ENCODE measurements at regions not wholly inside any gene's neighbourhood (a gene's known extent, or its start where the extent isn't known, plus 50 kb on each side); places are given as distances from the start of the nearest gene placed in this dataset.

- no peak for DNase-seq
Measured at GRCh38 chr1:208866386-208866955, 622.3 kb upstream of the PLXNA2 start.

GRCh38 chr1:208868554-208868953 lies 624.4 kb upstream of the PLXNA2 start:
- DNase-seq: no peak

- no peak for DNase-seq
Measured at GRCh38 chr1:208874915-208875314, 630.7 kb upstream of the PLXNA2 start.

DNA sequence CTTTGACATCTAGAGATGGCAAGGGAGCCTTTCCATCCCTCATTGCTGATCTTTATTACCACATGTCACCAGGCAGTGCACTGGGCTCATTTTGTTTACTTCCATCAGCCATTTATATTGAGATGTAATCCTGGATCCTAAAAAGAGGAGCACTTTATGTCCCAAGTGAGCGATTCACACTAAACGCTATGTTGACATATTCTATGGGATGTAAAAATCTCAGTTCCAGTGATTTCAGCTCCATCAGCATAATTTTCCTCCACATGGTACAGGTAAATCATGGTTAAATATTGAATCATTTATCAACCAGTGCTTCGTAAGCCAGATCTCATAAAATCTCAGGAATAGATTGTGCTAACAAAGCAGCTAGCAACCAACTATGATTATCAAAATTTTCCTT lies 634.8 kb upstream of the PLXNA2 start:
- no peak for DNase-seq

- no peak for DNase-seq
Measured at GRCh38 chr1:208880433-208881100, 636.4 kb upstream of the PLXNA2 start.

GRCh38 chr1:208885060-208885459 lies 640.9 kb upstream of the PLXNA2 start:
- no peak for DNase-seq

DNA sequence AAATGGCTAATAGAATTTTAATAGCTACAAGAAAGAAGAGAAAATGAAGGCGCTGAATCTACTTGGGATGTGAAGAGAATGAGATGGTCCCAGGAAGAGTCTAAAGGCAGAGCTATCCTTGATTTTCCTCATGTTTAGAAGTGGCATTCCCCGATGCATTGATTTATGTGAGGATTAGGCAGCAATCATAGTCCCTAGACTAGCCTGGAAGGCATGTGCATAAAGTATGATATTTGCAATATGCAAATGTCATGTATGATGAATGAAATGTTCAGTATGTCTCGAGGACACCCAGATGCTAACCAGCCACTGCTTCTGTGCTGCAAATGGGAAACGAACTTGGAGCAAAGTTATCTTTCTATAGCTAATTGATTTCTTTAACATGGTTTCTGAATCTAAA lies 641.5 kb upstream of the PLXNA2 start:
- DNase-seq: no peak

- no peak for DNase-seq
Measured at GRCh38 chr1:208888376-208888775, 644.2 kb upstream of the PLXNA2 start.

- DNase-seq: no peak
Measured at GRCh38 chr1:208892147-208892546, 648.0 kb upstream of the PLXNA2 start.

- no peak for DNase-seq
Measured at GRCh38 chr1:208893251-208893650, 649.1 kb upstream of the PLXNA2 start.

DNA sequence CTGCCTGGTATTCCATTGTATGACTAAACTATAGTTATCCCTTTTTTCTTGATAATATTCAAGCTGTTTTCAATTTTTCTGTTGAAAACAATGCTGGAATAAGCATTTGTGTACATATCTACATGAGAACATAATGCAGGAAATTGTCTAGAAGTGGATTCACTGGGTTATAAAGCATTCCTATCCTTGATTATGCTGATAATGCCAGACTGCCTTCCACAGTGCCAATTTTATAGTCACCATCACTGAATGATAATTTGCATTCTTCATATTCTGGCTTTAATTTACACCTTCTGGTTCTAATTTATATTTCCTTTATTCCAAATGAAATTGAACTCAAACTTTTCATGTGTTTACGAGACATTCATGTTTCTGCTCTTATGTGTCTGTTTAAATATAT lies 651.0 kb upstream of the PLXNA2 start:
- DNase-seq: no peak

DNA sequence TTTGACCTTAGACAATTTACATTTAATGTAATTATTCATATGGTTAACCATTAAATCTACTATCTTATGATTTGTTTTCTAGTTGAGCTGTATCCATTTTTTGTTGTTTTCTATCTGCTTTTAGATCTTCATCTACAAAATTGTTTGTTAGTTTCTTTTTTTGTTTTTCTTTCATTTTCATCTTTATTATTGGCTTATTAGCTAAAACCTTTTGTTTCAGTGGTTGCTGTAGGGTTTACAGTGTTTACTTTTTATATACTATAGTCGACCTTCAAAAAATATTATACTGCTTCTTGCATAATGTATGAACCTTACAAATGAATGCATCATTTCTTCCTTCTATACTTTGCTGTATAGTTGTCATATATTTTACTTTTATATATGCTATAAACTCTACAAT lies 651.6 kb upstream of the PLXNA2 start:
- no peak for DNase-seq

- no peak for DNase-seq
Measured at GRCh38 chr1:208896768-208897167, 652.6 kb upstream of the PLXNA2 start.

DNA sequence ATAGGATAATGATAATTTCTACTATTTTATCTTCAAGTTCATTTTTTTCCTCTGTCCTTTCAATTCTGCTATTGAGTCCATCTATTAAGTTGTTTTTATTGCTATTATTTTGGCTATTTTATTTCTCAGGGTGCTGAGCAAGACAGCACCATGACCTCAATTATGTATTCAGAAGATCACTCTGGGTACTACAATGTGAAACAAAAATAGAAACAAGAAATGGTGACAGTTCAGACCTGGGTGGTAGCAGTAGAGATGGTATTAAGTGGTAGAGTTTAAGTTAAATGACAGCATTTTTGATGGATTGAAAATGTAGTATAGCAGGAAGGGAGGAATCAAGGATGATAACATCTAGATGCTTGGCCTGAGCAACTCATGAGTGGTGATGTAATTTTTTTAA lies 655.3 kb upstream of the PLXNA2 start:
- no peak for DNase-seq

- DNase-seq: no peak
Measured at GRCh38 chr1:208903251-208903905, 659.2 kb upstream of the PLXNA2 start.

DNA sequence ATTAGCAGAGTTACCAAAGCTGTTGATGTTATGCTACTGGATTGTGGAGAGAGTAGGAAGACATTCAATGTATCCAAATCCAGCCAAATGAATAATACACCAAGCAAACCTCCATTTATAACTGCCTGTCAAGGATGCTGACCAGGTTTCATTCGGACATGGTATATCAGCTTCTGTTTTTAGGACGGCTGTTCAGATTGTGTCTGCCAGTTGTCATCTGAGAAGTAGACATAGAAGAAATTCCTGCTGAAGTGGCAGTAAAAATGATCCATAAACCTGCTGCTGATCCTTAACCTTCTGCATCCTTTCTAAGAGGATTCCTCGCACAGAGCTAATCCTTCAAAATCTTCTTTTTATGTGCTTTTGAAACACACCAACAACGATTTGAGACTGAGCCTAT lies 663.6 kb upstream of the PLXNA2 start:
- DNase-seq: no peak

DNA sequence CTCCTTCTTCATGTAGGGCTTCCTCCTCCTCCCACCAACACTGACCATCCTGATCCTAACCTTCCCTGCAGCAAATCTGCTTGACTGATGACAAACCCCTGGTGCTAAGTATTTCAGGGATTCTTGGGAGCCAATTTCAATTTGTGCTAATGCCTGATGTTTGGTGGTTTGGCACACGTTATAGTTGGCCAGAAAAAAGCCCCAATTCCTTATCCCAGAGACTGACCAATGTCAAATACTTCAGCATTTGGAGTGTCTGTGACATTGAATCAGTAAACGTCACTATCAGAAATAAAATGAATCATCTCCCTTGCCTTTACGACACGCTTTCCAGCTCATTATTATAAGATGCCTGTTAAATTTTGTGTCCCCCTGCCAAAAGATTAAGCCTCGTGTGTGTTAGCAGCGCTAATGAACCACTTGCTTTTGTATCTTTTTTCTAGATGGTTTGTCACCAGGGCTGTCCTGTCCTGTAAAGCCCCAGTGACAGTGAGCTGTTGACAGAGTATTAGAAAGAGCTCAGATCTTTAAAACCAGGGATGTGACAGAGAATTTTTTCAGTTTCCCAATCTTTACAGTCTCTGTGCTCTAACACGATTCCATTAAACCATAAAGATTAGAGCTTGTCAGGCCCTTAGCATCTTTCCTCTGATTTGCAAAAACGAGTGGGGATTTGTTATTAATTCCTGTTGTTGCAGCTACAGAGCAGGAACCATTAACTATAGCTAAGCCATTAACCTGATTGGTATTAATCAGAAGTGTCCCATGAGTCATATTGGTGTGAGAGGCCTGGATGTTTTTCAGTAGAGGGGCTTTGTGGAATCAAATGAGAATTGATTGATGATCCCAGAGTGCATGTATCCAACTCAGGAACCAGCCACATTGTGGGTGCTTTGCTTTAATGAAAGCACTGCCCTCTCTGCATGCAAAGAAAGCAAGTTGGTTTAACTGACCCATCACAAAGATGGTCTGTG lies 665.1 kb upstream of the PLXNA2 start:
- DNase-seq: no peak

GRCh38 chr1:208910161-208910560 lies 666.0 kb upstream of the PLXNA2 start:
- no peak for DNase-seq

GRCh38 chr1:208917281-208917680 lies 666.2 kb upstream of the CAMK1G start:
- DNase-seq: no peak

DNA sequence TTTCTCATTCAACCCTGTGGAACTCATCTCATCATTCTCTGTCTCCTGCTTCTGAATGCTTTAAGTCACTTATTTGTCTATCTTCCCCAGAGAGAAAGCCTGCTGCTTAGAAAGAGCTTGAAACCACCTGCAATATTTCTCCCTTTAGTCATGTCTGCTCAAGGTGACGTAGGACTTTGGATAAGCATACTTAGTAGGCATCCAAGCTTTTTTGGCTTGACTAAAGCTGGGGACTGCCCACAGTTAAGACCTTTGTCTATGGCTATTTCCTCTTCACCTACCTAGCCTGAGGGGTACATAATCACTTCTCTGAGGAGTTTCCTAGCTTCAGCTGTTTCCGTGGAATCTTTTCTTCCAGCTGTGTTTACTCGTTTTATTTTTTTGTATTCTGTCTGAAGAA lies 665.8 kb upstream of the CAMK1G start:
- DNase-seq: no peak

DNA sequence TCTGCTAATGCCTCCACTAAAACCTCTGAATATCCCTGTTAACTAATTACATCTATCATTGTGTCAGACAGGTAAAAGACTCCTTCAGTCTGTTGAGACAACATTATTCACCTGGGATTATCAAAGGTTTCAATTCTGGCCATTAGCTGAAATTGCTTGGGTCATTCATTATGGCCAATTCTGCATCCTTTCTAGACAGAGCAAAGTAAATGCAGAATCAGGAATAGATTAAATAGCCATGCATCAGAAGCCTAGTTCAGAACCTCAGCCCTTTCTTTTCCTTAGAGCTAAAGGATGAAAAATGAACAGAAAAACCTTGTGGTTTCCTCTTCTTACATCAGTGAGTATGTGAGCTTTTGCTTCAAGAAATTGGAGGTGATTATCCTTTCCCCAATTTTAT lies 665.4 kb upstream of the CAMK1G start:
- no peak for DNase-seq

GRCh38 chr1:208919371-208919770 lies 664.1 kb upstream of the CAMK1G start:
- no peak for DNase-seq

GRCh38 chr1:208921259-208921658 lies 662.3 kb upstream of the CAMK1G start:
- no peak for DNase-seq
